ENCODE measurements at regions not wholly inside any gene's neighbourhood (a gene's known extent, or its start where the extent isn't known, plus 50 kb on each side); places are given as distances from the start of the nearest gene placed in this dataset.

- TF ChIP-seq ZNF384 (IDR thresholded peaks at IDR 0.05) (no peak), HDGF (IDR thresholded peaks at IDR 0.05; ENCODE audit: borderline replicate concordance) (no peak), BHLHE40 (IDR thresholded peaks at IDR 0.05; ENCODE audit: borderline replicate concordance) (no peak), CTBP1 (IDR thresholded peaks at IDR 0.05; ENCODE audit: borderline replicate concordance) (no peak), FOXA1 (IDR thresholded peaks at IDR 0.05) (no peak), PKNOX1 (IDR thresholded peaks at IDR 0.05) (no peak), SP1 (IDR thresholded peaks at IDR 0.05) (no peak), SUZ12 (IDR thresholded peaks at IDR 0.05) (no peak), ELF4 (IDR thresholded peaks at IDR 0.05) (no peak), NFRKB (IDR thresholded peaks at IDR 0.05) (no peak), FOXK2 (IDR thresholded peaks at IDR 0.05) (no peak)
Measured at GRCh38 chr13:80611310-80611709, 270.4 kb upstream of the SPRY2 start.
